Lower leg skin (tissue), 4 donors: ENCODE measurements at regions not wholly inside any gene's neighbourhood (a gene's known extent, or its start where the extent isn't known, plus 50 kb on each side); places are given as distances from the start of the nearest gene placed in this dataset.

Experiments
- DNase-seq, 2 donors: peaks; one replicate each; pipeline ENCODE4 v3.0.0-alpha.2; 2019; ENCODE audit warnings: low spot score in 2 of 2
- H3K4me3 ChIP-seq: fragments of 200-600 bp; sonication (generic); 2 replicates; pipeline ENCODE4 v1.5.1; 2017; ENCODE audit warnings: mild to moderate bottlenecking, low read depth; ENCODE audit not compliant: poor library complexity, severe bottlenecking
- POLR2A ChIP-seq, 2 donors: fragments of 450-650 bp; IDR thresholded peaks; one replicate each; pipeline ENCODE4 v1.6.1; 2016 to 2017; ENCODE audit warnings: antibody characterized with exemption in 2 of 2, mild to moderate bottlenecking in 1 of 2, moderate library complexity in 1 of 2
- WGBS, 2 donors: methylation state at CpG; one replicate each; pipeline ENCODE4 v1.1.5; 2018; 5-methylcytosine and 5-hydroxymethylcytosine counted together
- intact Hi-C: fragments of 100-400 bp; cut with DNase I; formaldehyde crosslinking; loops from one replicate; pipeline ENCODE4 v1.15.0; 2023; ENCODE audit warnings: low total_unique reads
- TF ChIP-seq, protein P1 (sequence below), 3 donors: fragments of 450-650 bp; IDR thresholded peaks; one replicate each; pipeline ENCODE4 v1.5.1; 2016; ENCODE audit warnings: antibody characterized with exemption in 3 of 3, mild to moderate bottlenecking in 3 of 3, moderate library complexity in 2 of 3

DNA sequence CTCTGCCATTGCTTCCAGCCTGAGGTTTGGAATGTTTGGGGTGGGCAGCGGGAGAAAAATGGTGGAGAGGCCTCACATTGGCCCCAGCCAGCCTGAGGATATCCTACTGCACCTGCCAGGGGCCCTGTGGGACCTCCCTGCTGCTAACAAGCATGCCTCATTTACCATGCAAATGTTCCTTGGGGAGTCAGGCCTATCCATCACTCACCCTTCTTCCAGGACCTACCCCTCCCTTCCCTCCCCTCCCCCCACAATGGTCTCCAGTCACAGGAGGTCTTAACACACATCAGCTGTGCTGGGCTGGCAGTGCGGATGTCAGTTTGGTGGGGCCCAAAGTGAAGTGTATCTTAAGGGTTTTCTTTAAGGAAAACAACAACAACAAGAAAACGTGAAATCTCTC is 139.2 kb downstream of the SHOX start:
- DNase-seq: peak in 1 of 2 donors; percentile 39
- TF ChIP-seq POLR2A (IDR thresholded peaks at IDR 0.05): no peak
- TF ChIP-seq, protein P1, sequence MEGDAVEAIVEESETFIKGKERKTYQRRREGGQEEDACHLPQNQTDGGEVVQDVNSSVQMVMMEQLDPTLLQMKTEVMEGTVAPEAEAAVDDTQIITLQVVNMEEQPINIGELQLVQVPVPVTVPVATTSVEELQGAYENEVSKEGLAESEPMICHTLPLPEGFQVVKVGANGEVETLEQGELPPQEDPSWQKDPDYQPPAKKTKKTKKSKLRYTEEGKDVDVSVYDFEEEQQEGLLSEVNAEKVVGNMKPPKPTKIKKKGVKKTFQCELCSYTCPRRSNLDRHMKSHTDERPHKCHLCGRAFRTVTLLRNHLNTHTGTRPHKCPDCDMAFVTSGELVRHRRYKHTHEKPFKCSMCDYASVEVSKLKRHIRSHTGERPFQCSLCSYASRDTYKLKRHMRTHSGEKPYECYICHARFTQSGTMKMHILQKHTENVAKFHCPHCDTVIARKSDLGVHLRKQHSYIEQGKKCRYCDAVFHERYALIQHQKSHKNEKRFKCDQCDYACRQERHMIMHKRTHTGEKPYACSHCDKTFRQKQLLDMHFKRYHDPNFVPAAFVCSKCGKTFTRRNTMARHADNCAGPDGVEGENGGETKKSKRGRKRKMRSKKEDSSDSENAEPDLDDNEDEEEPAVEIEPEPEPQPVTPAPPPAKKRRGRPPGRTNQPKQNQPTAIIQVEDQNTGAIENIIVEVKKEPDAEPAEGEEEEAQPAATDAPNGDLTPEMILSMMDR (IDR thresholded peaks at IDR 0.05): no peak
- 22 to 40% methylated on average over 3 of the region's 3 CpGs for WGBS, 2 donors

DNA sequence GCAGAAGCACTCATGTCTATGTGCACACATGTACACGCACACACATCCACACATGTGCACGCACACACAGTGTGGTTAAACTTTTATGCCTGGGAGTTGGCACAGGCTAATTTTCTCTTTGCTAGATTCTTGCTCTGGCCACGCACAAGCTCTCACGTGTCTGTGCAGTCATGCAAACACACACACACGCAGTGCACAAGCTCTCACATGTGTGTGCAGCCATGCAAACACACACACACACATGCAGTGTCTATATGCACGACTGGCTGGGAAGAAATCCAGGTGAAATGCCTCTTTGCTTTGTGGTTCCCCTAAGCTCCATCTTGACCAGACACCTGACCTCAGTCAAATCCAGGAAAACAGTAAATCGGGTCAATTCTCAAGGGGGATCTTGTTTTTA is 138.0 kb downstream of the SHOX start:
- TF ChIP-seq POLR2A (IDR thresholded peaks at IDR 0.05): no peak
- TF ChIP-seq, protein P1 (IDR thresholded peaks at IDR 0.05): no peak
- no peak overlapping the region for H3K4me3 ChIP-seq
- WGBS, 2 donors: 76 to 80% methylated on average over 7 of the region's 7 CpGs
- intact Hi-C loops: no loop called here
- DNase-seq: peak in 1 of 2 donors; percentile 7

More for the DNA sequence above, 139.2 kb downstream of the SHOX start:
- intact Hi-C loops: no loop called here
- H3K4me3 ChIP-seq: no peak overlapping the region

GRCh38 chrX:758917-759316 is 128.3 kb downstream of the SHOX start:
- intact Hi-C loops: no loop called here
- DNase-seq: no peak
- no peak for TF ChIP-seq POLR2A (IDR thresholded peaks at IDR 0.05)
- TF ChIP-seq, protein P1 (IDR thresholded peaks at IDR 0.05): no peak
- 81 to 86% methylated on average over 5 to 6 of the region's 6 CpGs for WGBS, 2 donors
- H3K4me3 ChIP-seq: no peak overlapping the region

DNA sequence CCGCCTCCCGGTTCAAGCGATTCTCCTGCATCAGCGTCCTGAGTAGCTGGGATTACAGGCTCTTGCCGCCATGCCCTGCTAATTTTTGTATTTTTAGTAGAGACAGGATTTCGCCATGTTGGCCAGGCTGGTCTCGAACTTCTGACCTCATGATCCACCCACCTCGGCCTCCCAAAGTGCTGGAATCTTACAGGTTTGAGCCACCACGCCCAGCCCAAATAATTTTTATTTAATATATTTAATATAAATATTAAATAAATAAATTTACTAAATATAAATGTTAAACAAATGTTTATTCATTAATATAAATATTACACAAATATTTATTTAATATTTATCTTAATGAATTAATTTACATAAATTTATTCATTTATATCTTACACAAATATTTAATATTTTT is 120.2 kb downstream of the SHOX start:
- 90 to 91% methylated on average over 9 of the region's 9 CpGs for WGBS, 2 donors
- no peak overlapping the region for H3K4me3 ChIP-seq
- DNase-seq: no peak
- TF ChIP-seq, protein P1 (IDR thresholded peaks at IDR 0.05): no peak
- no peak for TF ChIP-seq POLR2A (IDR thresholded peaks at IDR 0.05)
- intact Hi-C loops: no loop called here

DNA sequence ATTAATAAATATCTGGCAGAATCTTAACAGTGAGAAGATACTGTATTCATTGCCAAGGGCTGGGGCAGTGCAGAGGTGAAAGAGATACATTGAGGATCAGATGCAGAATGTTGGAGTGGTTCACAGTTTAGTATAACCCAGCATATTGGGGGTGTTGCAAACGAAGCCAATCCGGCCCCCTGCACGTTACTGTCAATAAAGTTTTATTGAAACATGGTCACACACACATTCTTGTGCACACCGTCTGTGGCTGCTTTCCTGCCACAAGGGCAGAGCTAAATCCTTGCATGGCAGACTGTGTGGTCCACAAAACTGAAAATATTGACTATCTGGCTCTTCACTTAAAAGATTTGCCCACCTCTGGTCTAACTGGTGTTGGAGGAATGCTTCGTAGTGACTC is 119.7 kb downstream of the SHOX start:
- TF ChIP-seq POLR2A (IDR thresholded peaks at IDR 0.05): no peak
- H3K4me3 ChIP-seq: no peak overlapping the region
- intact Hi-C loops: no loop called here
- WGBS, 2 donors: 83 to 87% methylated on average over 5 of the region's 5 CpGs
- no peak for DNase-seq

DNA sequence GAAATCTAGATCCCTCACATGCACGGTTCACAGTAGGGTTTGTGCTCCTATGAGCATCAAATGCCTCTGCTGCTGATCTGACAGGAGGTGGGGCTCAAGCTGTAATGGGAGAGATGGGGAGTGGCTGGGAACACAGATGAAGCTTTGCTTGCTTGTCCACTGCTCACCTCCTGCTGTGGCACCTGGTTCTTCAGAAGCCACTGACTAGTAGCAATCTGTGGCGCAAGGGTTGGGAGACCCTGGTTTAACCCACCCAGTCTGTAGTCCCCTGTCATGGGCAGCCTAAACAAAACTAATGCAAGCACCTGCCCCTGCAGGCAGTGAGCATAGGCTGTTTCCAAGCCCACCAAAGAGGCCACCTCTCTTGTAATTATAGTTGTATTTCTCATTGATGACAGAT is 116.6 kb downstream of the SHOX start:
- DNase-seq: no peak
- intact Hi-C loops: no loop called here
- H3K4me3 ChIP-seq: no peak overlapping the region
- WGBS, 2 donors: 71 to 77% methylated on average over 2 of the region's 2 CpGs
- no peak for TF ChIP-seq POLR2A (IDR thresholded peaks at IDR 0.05)
- TF ChIP-seq, protein P1 (IDR thresholded peaks at IDR 0.05): no peak
